Heart left ventricle (tissue), 13 donors: ENCODE measurements at regions not wholly inside any gene's neighbourhood (a gene's known extent, or its start where the extent isn't known, plus 50 kb on each side); places are given as distances from the start of the nearest gene placed in this dataset.

Source experiments
- CTCF ChIP-seq, 12 donors: fragments of 200-600 bp; sonication (generic) in 4 of 12; IDR thresholded peaks; one replicate each; pipeline versions ENCODE4 v1.5.0 to v1.8.0; 2018 to 2022; ENCODE audit warnings: antibody characterized with exemption in 12 of 12, mild to moderate bottlenecking in 5 of 12
- POLR2A ChIP-seq, 2 donors: fragments of 450-650 bp; IDR thresholded peaks; one replicate each; pipeline ENCODE4 v1.6.1; 2017; ENCODE audit warnings: antibody characterized with exemption in 2 of 2, mild to moderate bottlenecking in 2 of 2, moderate library complexity in 2 of 2
- donor health status: ischemic (EF 13 %, LVEDD 7.1; RV severe dilation, severe dysfunction).
- donor health status: DM: no; HTN: yes; CAD: no.
- donor health status: DM: no; HTN: no; CAD: no.
- donor health status: ischemic (EF 25% LVEDD 6.9; RV normal size, moderate dysfunction).
- donor health status: ischemic (EF 25% LVEDD 5.7; RV mildly dilated, moderate dysfunction).
- donor health status: ischemic (EF 35%, LVEDD 5.7; RV mildly dilated, moderate dysfunction).
- donor health status: nonischemic (EF 11% LVEDD 7.7; RV severe dilation, severe dysfunction).
- donor health status: DM: yes; HTN: yes; CAD: no.
- donor health status: PGD.
- donor health status: ischemic (EF 29% LVEDD 5.4; RV normal size, mild dysfunction).
- donor health status: nonischemic (EF 23%, LVEDD 6.1; RV moderate dilation, normal function).

DNA sequence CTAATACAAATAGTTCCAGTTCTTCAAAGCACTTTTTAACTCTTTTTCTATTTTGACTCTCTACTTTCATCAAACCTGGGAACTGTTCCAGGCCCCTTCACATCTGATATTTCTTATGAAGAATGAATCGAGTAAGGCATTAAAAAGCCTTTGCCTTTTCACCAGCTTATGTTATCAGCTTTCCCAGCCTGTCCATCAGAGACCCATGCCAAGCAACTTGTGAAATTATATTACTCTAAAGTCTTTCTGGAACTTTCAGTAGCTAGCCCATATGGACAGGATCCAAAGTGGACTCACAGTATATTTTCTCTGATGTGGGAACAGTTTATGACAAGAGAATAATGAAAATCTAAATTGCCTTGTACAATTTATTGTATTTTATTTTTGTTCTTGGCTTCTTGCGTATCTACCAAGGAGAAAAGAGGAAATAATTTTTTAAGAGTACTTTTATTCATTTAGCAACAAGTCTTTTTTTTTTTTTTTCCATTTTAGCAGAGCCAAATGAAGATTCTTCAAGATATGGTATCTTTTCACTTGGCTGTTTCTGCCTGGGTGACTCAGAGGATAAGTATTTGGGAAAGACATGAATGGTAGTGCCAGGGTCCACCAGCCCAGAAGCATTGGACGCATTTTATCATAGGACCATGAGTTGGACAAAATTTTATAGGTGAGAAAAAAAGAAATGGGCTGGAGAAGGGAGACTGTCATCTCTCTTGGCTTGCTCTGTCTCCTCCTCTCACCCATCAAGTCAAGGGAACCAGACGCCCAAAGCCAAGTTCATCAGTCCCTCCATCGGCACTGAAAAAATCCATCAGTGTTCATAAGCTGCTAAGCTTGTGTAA lies 195.8 kb upstream of the NEBL start:
- TF ChIP-seq CTCF (IDR thresholded peaks at IDR 0.05): no peak
- TF ChIP-seq POLR2A (IDR thresholded peaks at IDR 0.05): no peak
